Muscle of leg (tissue), 3 donors: ENCODE measurements at regions not wholly inside any gene's neighbourhood (a gene's known extent, or its start where the extent isn't known, plus 50 kb on each side); places are given as distances from the start of the nearest gene placed in this dataset.

Experiments
- DNase-seq: peaks from one replicate; pipeline ENCODE4 v3.0.0; 2013
- H3K27ac ChIP-seq: one replicate; pipeline ENCODE4 v1.5.1; 2013; ENCODE audit warnings: mild to moderate bottlenecking, low read length, control low read depth
- H3K27me3 ChIP-seq: one replicate; pipeline ENCODE4 v1.6.1; 2013; ENCODE audit warnings: low read length; ENCODE audit not compliant: control insufficient read depth, insufficient read depth
- H3K36me3 ChIP-seq: one replicate; pipeline ENCODE4 v1.6.1; 2013; ENCODE audit warnings: low read length; ENCODE audit not compliant: control insufficient read depth, insufficient read depth
- H3K4me1 ChIP-seq: one replicate; pipeline ENCODE4 v1.6.1; 2013; ENCODE audit warnings: low read length; ENCODE audit not compliant: control insufficient read depth, insufficient read depth
- H3K4me3 ChIP-seq: one replicate; pipeline ENCODE4 v1.5.1; 2013; ENCODE audit warnings: low read length, control low read depth
- H3K9me3 ChIP-seq: replicated peaks from 2 replicates; pipeline ENCODE4 v1.6.1; 2013; ENCODE audit warnings: low read depth, low read length; ENCODE audit not compliant: control insufficient read depth
- WGBS: methylation state at CpG from one replicate; pipeline ENCODE4 v1.1.5; 2013; ENCODE audit warnings: missing lambda C conversion rate; ENCODE audit not compliant: insufficient coverage; 5-methylcytosine and 5-hydroxymethylcytosine counted together

- Histone ChIP-seq H3K4me1 (no peaks in the 10 kb centered on the region), H3K4me3 (no peak overlapping the region), H3K27ac (no peak overlapping the region), H3K9me3 (no peaks in the 10 kb centered on the region), H3K36me3 (no peaks in the 10 kb centered on the region), H3K27me3 (no peaks in the 10 kb centered on the region)
- no peak for DNase-seq
- no CpG with 5 or more reads among the region's 2 CpGs for WGBS
Measured at GRCh38 chrX:121301356-121301755, 253.9 kb downstream of the GLUD2 start.

GRCh38 chrX:121301822-121302221, 254.4 kb downstream of the GLUD2 start:
- WGBS: no CpG with 5 or more reads among the region's 1 CpG

GRCh38 chrX:121307449-121307848, 260.0 kb downstream of the GLUD2 start:
- 44% methylated on average over 1 of the region's 3 CpGs for WGBS
- no peaks in the 10 kb centered on the region for H3K27me3 ChIP-seq
- no peak overlapping the region for H3K4me3 ChIP-seq
- H3K4me1 ChIP-seq: no peaks in the 10 kb centered on the region
- H3K27ac ChIP-seq: no peak overlapping the region
- H3K36me3 ChIP-seq: no peaks in the 10 kb centered on the region
- no peaks in the 10 kb centered on the region for H3K9me3 ChIP-seq
- DNase-seq: no peak

More at GRCh38 chrX:121301822-121302221, 254.4 kb downstream of the GLUD2 start:
- Histone ChIP-seq H3K4me3 (no peak overlapping the region), H3K4me1 (no peaks in the 10 kb centered on the region), H3K9me3 (no peaks in the 10 kb centered on the region), H3K36me3 (no peaks in the 10 kb centered on the region), H3K27me3 (no peaks in the 10 kb centered on the region), H3K27ac (no peak overlapping the region)
- DNase-seq: no peak

- no CpG with 5 or more reads among the region's 3 CpGs for WGBS
- Histone ChIP-seq H3K27ac (no peak overlapping the region), H3K36me3 (no peaks in the 10 kb centered on the region), H3K4me1 (no peaks in the 10 kb centered on the region), H3K9me3 (no peaks in the 10 kb centered on the region), H3K4me3 (no peak overlapping the region), H3K27me3 (no peaks in the 10 kb centered on the region)
- peak; percentile 66 for DNase-seq
Measured at GRCh38 chrX:121308276-121308805, 260.9 kb downstream of the GLUD2 start.

- DNase-seq: no peak
- WGBS: no CpG with 5 or more reads among the region's 2 CpGs
- Histone ChIP-seq H3K4me1 (no peaks in the 10 kb centered on the region), H3K4me3 (no peak overlapping the region), H3K27me3 (no peaks in the 10 kb centered on the region), H3K9me3 (no peaks in the 10 kb centered on the region), H3K27ac (no peak overlapping the region), H3K36me3 (no peaks in the 10 kb centered on the region)
Measured at GRCh38 chrX:121310820-121311219, 263.4 kb downstream of the GLUD2 start.

GRCh38 chrX:121320441-121320840, 273.0 kb downstream of the GLUD2 start:
- Histone ChIP-seq H3K36me3 (no peaks in the 10 kb centered on the region), H3K4me1 (no peaks in the 10 kb centered on the region), H3K27me3 (no peaks in the 10 kb centered on the region), H3K4me3 (no peak overlapping the region), H3K27ac (no peak overlapping the region), H3K9me3 (no peaks in the 10 kb centered on the region)
- DNase-seq: peak; percentile 63
- WGBS: no CpG with 5 or more reads among the region's 1 CpG

GRCh38 chrX:121322159-121322558, 274.7 kb downstream of the GLUD2 start:
- Histone ChIP-seq H3K4me1 (no peaks in the 10 kb centered on the region), H3K9me3 (no peaks in the 10 kb centered on the region), H3K27me3 (peaks cover 3% of the 10 kb centered on the region), H3K36me3 (no peaks in the 10 kb centered on the region), H3K27ac (no peak overlapping the region), H3K4me3 (no peak overlapping the region)
- DNase-seq: no peak
- 40% methylated on average over 1 of the region's 1 CpG for WGBS

GRCh38 chrX:121323337-121323736, 275.9 kb downstream of the GLUD2 start:
- no CpG with 5 or more reads among the region's 1 CpG for WGBS
- Histone ChIP-seq H3K4me3 (no peak overlapping the region), H3K9me3 (no peaks in the 10 kb centered on the region), H3K27me3 (peaks cover 3% of the 10 kb centered on the region), H3K4me1 (no peaks in the 10 kb centered on the region), H3K27ac (no peak overlapping the region), H3K36me3 (no peaks in the 10 kb centered on the region)
- no peak for DNase-seq

GRCh38 chrX:121333942-121334341, 286.5 kb downstream of the GLUD2 start:
- WGBS: no CpG with 5 or more reads among the region's 3 CpGs
- Histone ChIP-seq H3K36me3 (no peaks in the 10 kb centered on the region), H3K9me3 (no peaks in the 10 kb centered on the region), H3K27me3 (no peaks in the 10 kb centered on the region), H3K4me3 (no peak overlapping the region), H3K4me1 (no peaks in the 10 kb centered on the region), H3K27ac (no peak overlapping the region)
- no peak for DNase-seq

GRCh38 chrX:121336831-121337421, 289.5 kb downstream of the GLUD2 start:
- DNase-seq: no peak
- no peaks in the 10 kb centered on the region for H3K27me3 ChIP-seq
- no peaks in the 10 kb centered on the region for H3K36me3 ChIP-seq
- H3K27ac ChIP-seq: no peak overlapping the region
- H3K9me3 ChIP-seq: no peaks in the 10 kb centered on the region
- H3K4me1 ChIP-seq: no peaks in the 10 kb centered on the region
- no peak overlapping the region for H3K4me3 ChIP-seq
- WGBS: no CpG with 5 or more reads among the region's 4 CpGs

GRCh38 chrX:121337816-121338215, 290.4 kb downstream of the GLUD2 start:
- Histone ChIP-seq H3K4me1 (no peaks in the 10 kb centered on the region), H3K4me3 (no peak overlapping the region), H3K27ac (no peak overlapping the region), H3K36me3 (no peaks in the 10 kb centered on the region), H3K9me3 (no peaks in the 10 kb centered on the region), H3K27me3 (no peaks in the 10 kb centered on the region)
- no CpG with 5 or more reads among the region's 2 CpGs for WGBS
- peak; percentile 17 for DNase-seq
